Hepatocyte (in vitro differentiated cells): ENCODE measurements at regions not wholly inside any gene's neighbourhood (a gene's known extent, or its start where the extent isn't known, plus 50 kb on each side); places are given as distances from the start of the nearest gene placed in this dataset.

Source experiments
- DNase-seq: peaks from one replicate; pipeline ENCODE4 v3.0.0-alpha.2; 2016; ENCODE audit warnings: low spot score
- H2AFZ ChIP-seq: fragments of 200-600 bp; sonication (generic); 2 replicates; pipeline ENCODE4 v1.6.0; 2016; ENCODE audit warnings: antibody characterized with exemption, mild to moderate bottlenecking
- H3K27ac ChIP-seq: fragments of 200-600 bp; sonication (generic); 2 replicates; pipeline ENCODE4 v1.5.1; 2016; ENCODE audit warnings: mild to moderate bottlenecking
- H3K27me3 ChIP-seq: fragments of 200-600 bp; sonication (generic); 2 replicates; pipeline ENCODE4 v1.6.1; 2016
- H3K36me3 ChIP-seq: fragments of 200-600 bp; sonication (generic); replicated peaks from 2 replicates; pipeline ENCODE4 v1.5.1; 2016; ENCODE audit warnings: low read depth; ENCODE audit not compliant: insufficient read depth
- H3K4me1 ChIP-seq: fragments of 200-600 bp; sonication (generic); 2 replicates; pipeline ENCODE4 v1.5.1; 2016; ENCODE audit warnings: mild to moderate bottlenecking, moderate library complexity; ENCODE audit not compliant: insufficient read depth
- H3K4me2 ChIP-seq: fragments of 200-600 bp; sonication (generic); 2 replicates; pipeline ENCODE4 v1.6.0; 2016
- H3K4me3 ChIP-seq: fragments of 200-600 bp; sonication (generic); 2 replicates; pipeline ENCODE4 v1.5.1; 2016; ENCODE audit warnings: mild to moderate bottlenecking
- H3K79me2 ChIP-seq: fragments of 200-600 bp; sonication (generic); 2 replicates; pipeline ENCODE4 v1.6.0; 2017; ENCODE audit warnings: mild to moderate bottlenecking
- H3K9me2 ChIP-seq: fragments of 200-600 bp; sonication (generic); replicated peaks from 2 replicates; pipeline ENCODE4 v1.6.0; 2017; ENCODE audit warnings: mild to moderate bottlenecking; ENCODE audit not compliant: insufficient read depth
- H3K9me3 ChIP-seq: fragments of 200-600 bp; sonication (generic); 2 replicates; pipeline ENCODE4 v1.5.1; 2016; ENCODE audit warnings: low read depth, mild to moderate bottlenecking
- H4K20me1 ChIP-seq: fragments of 200-600 bp; sonication (generic); 2 replicates; pipeline ENCODE4 v1.6.0; 2016; ENCODE audit warnings: mild to moderate bottlenecking; ENCODE audit not compliant: insufficient read depth, poor library complexity, severe bottlenecking
- EZH2 ChIP-seq: fragments of 200-600 bp; sonication (generic); IDR thresholded peaks from 2 replicates; pipeline ENCODE4 v1.6.1; 2016; ENCODE audit warnings: antibody characterized with exemption, mild to moderate bottlenecking, borderline replicate concordance
- EZH2phosphoT487 ChIP-seq: fragments of 200-600 bp; sonication (generic); IDR thresholded peaks from one replicate; pipeline ENCODE4 v1.6.1; 2018; ENCODE audit warnings: antibody characterized with exemption, mild to moderate bottlenecking, low read depth, moderate library complexity; ENCODE audit not compliant: unreplicated experiment, severe bottlenecking
- WGBS: methylation state at CpG from one replicate; pipeline ENCODE4 v1.1.6; 2016; ENCODE audit warnings: low lambda C conversion rate; ENCODE audit errors: missing lambda C conversion rate; 5-methylcytosine and 5-hydroxymethylcytosine counted together
- TF ChIP-seq, protein P1 (sequence below): fragments of 200-600 bp; sonication (generic); IDR thresholded peaks from 2 replicates; pipeline ENCODE4 v1.5.1; 2016; ENCODE audit warnings: antibody characterized with exemption, mild to moderate bottlenecking; ENCODE audit not compliant: poor library complexity

GRCh38 chr10:83190614-83191013 lies 948.7 kb upstream of the GHITM start:
- Histone ChIP-seq H3K4me3 (no peak overlapping the region), H3K27me3 (no peaks in the 10 kb centered on the region), H3K4me1 (no peaks in the 10 kb centered on the region), H3K4me2 (no peak overlapping the region), H3K9me3 (no peaks in the 10 kb centered on the region), H3K79me2 (no peaks in the 10 kb centered on the region), H2AFZ (no peak overlapping the region), H3K9me2 (no peaks in the 10 kb centered on the region), H3K36me3 (no peaks in the 10 kb centered on the region), H4K20me1 (no peaks in the 10 kb centered on the region), H3K27ac (no peak overlapping the region)
- TF ChIP-seq EZH2phosphoT487 (no peak), EZH2 (no peak)
- TF ChIP-seq, protein P1, sequence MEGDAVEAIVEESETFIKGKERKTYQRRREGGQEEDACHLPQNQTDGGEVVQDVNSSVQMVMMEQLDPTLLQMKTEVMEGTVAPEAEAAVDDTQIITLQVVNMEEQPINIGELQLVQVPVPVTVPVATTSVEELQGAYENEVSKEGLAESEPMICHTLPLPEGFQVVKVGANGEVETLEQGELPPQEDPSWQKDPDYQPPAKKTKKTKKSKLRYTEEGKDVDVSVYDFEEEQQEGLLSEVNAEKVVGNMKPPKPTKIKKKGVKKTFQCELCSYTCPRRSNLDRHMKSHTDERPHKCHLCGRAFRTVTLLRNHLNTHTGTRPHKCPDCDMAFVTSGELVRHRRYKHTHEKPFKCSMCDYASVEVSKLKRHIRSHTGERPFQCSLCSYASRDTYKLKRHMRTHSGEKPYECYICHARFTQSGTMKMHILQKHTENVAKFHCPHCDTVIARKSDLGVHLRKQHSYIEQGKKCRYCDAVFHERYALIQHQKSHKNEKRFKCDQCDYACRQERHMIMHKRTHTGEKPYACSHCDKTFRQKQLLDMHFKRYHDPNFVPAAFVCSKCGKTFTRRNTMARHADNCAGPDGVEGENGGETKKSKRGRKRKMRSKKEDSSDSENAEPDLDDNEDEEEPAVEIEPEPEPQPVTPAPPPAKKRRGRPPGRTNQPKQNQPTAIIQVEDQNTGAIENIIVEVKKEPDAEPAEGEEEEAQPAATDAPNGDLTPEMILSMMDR: no peak
- 91% methylated on average over 4 of the region's 4 CpGs for WGBS
- no peak for DNase-seq

- WGBS: 43% methylated on average over 4 of the region's 4 CpGs
- H3K79me2 ChIP-seq: no peaks in the 10 kb centered on the region
- no peak overlapping the region for H3K4me2 ChIP-seq
- TF ChIP-seq, protein P1: no peak
- TF ChIP-seq EZH2phosphoT487 (no peak), EZH2 (no peak)
- H3K36me3 ChIP-seq: no peaks in the 10 kb centered on the region
- H3K4me3 ChIP-seq: no peak overlapping the region
- no peak overlapping the region for H3K27ac ChIP-seq
- no peak for DNase-seq
- no peaks in the 10 kb centered on the region for H3K27me3 ChIP-seq
- no peaks in the 10 kb centered on the region for H3K9me3 ChIP-seq
- H4K20me1 ChIP-seq: no peaks in the 10 kb centered on the region
- no peaks in the 10 kb centered on the region for H3K9me2 ChIP-seq
- H2AFZ ChIP-seq: no peak overlapping the region
- H3K4me1 ChIP-seq: no peaks in the 10 kb centered on the region
Observed at GRCh38 chr10:83193026-83193425, 946.3 kb upstream of the GHITM start.

DNA sequence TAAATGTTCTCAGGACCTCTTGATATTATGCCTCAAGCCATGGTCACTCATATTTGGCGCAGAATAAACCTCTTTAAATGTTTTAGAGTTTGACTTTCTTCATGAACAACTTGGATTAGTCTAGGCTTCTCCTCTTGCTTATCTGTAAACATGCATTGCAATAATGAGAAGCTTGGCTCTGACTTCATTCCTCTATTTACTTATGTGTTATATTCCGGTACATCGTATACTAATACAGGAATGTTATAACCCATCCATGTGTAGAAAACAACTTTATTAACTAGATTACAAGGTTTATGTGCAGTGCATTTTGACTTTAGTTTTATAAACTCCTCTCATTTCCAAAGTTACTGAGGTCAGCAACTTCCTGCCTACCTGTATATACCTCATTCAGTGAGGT lies 944.3 kb upstream of the GHITM start:
- Histone ChIP-seq H3K27ac (no peak overlapping the region), H3K79me2 (no peaks in the 10 kb centered on the region), H3K4me3 (no peak overlapping the region), H3K27me3 (no peaks in the 10 kb centered on the region), H3K9me3 (no peaks in the 10 kb centered on the region), H3K4me1 (no peaks in the 10 kb centered on the region), H4K20me1 (no peaks in the 10 kb centered on the region), H3K36me3 (no peaks in the 10 kb centered on the region), H3K9me2 (no peaks in the 10 kb centered on the region), H3K4me2 (no peak overlapping the region), H2AFZ (no peak overlapping the region)
- no peak for TF ChIP-seq EZH2
- TF ChIP-seq EZH2phosphoT487: no peak
- TF ChIP-seq, protein P1: no peak
- 84% methylated on average over 3 of the region's 3 CpGs for WGBS
- DNase-seq: no peak

- TF ChIP-seq EZH2: no peak
- TF ChIP-seq EZH2phosphoT487: no peak
- TF ChIP-seq, protein P1: no peak
- WGBS: 67% methylated on average over 1 of the region's 1 CpG
- H2AFZ ChIP-seq: no peak overlapping the region
- no peaks in the 10 kb centered on the region for H3K4me1 ChIP-seq
- no peaks in the 10 kb centered on the region for H3K27me3 ChIP-seq
- no peaks in the 10 kb centered on the region for H4K20me1 ChIP-seq
- no peaks in the 10 kb centered on the region for H3K9me3 ChIP-seq
- H3K9me2 ChIP-seq: no peaks in the 10 kb centered on the region
- DNase-seq: no peak
- H3K27ac ChIP-seq: no peak overlapping the region
- no peaks in the 10 kb centered on the region for H3K79me2 ChIP-seq
- H3K36me3 ChIP-seq: no peaks in the 10 kb centered on the region
- H3K4me3 ChIP-seq: no peak overlapping the region
- H3K4me2 ChIP-seq: no peak overlapping the region
Observed at GRCh38 chr10:83199374-83199773, 939.9 kb upstream of the GHITM start.
